GM19238 (cell line): ENCODE measurements at regions not wholly inside any gene's neighbourhood (a gene's known extent, or its start where the extent isn't known, plus 50 kb on each side); places are given as distances from the start of the nearest gene placed in this dataset.

Source experiments
- DNase-seq: peaks from one replicate; pipeline ENCODE4 v3.0.0; 2011; ENCODE audit warnings: low spot score; ENCODE audit not compliant: insufficient read length

GRCh38 chr16:80016731-80017326 lies 416.3 kb upstream of the MAF start:
- DNase-seq = no peak

- DNase-seq = no peak
Measured at GRCh38 chr16:80015566-80015965, 415.0 kb upstream of the MAF start.

GRCh38 chr16:80014241-80014939 lies 413.9 kb upstream of the MAF start:
- DNase-seq = no peak

GRCh38 chr16:80012586-80012985 lies 412.0 kb upstream of the MAF start:
- no peak for DNase-seq

- DNase-seq = no peak
Measured at GRCh38 chr16:80009971-80010659, 409.6 kb upstream of the MAF start.

- no peak for DNase-seq
Measured at GRCh38 chr16:80008857-80009256, 408.3 kb upstream of the MAF start.

- DNase-seq = no peak
Measured at GRCh38 chr16:80007231-80007630, 406.7 kb upstream of the MAF start.

GRCh38 chr16:80006241-80007215 lies 406.0 kb upstream of the MAF start:
- no peak for DNase-seq

GRCh38 chr16:80004113-80004512 lies 403.6 kb upstream of the MAF start:
- DNase-seq = no peak

GRCh38 chr16:80002261-80002660 lies 401.7 kb upstream of the MAF start:
- DNase-seq = no peak

GRCh38 chr16:79998143-79998542 lies 397.6 kb upstream of the MAF start:
- no peak for DNase-seq

GRCh38 chr16:79997257-79997656 lies 396.7 kb upstream of the MAF start:
- no peak for DNase-seq

GRCh38 chr16:79996321-79996720 lies 395.8 kb upstream of the MAF start:
- DNase-seq = no peak

GRCh38 chr16:79995315-79995714 lies 394.8 kb upstream of the MAF start:
- DNase-seq = no peak

GRCh38 chr16:79994418-79994817 lies 393.9 kb upstream of the MAF start:
- no peak for DNase-seq

- DNase-seq = no peak
Measured at GRCh38 chr16:79993629-79994209, 393.2 kb upstream of the MAF start.

- no peak for DNase-seq
Measured at GRCh38 chr16:79991969-79992368, 391.4 kb upstream of the MAF start.

GRCh38 chr16:79988721-79989220 lies 388.2 kb upstream of the MAF start:
- DNase-seq = no peak

- DNase-seq = no peak
Measured at GRCh38 chr16:79988089-79988488, 387.6 kb upstream of the MAF start.

GRCh38 chr16:79986352-79986751 lies 385.8 kb upstream of the MAF start:
- no peak for DNase-seq

- DNase-seq = no peak
Measured at GRCh38 chr16:79985606-79986005, 385.1 kb upstream of the MAF start.
